Naive thymus-derived CD4-positive, alpha-beta T cell (primary cell): ENCODE measurements at regions not wholly inside any gene's neighbourhood (a gene's known extent, or its start where the extent isn't known, plus 50 kb on each side); places are given as distances from the start of the nearest gene placed in this dataset.

ENCODE experiments used
- ATAC-seq: fragments of 150-1000 bp; cut with Tn5 transposase; 2 replicates; pipeline ENCODE4 v1.10.0; 2021; ENCODE audit warnings: mild to moderate bottlenecking, moderate library complexity
- CTCF ChIA-PET: fragments of 350-600 bp; sonication (Branson Sonifier 250); formaldehyde crosslinking; loops from one replicate; lab custom pipeline; 2021; ENCODE audit warnings: antibody characterized with exemption; lab: Charles Lee
- POLR2A ChIA-PET: fragments of 350-600 bp; sonication (Branson Sonifier 250); formaldehyde crosslinking; loops from one replicate; lab custom pipeline; 2021; ENCODE audit warnings: antibody characterized with exemption, inconsistent platforms; lab: Charles Lee
- DNase-seq, 9 donors: peaks; one replicate each; pipeline versions ENCODE4 v3.0.0 to v3.0.0-alpha.2; 2020 to 2022; ENCODE audit warnings: mixed read lengths in 1 of 9
- H3K27ac ChIP-seq: one replicate; pipeline ENCODE4 v1.7.0; 2013; ENCODE audit warnings: mild to moderate bottlenecking, low read depth, low read length, moderate library complexity
- H3K27me3 ChIP-seq, 2 donors: one replicate each; pipeline ENCODE4 v1.7.0; 2013; ENCODE audit warnings: low read length in 2 of 2, mild to moderate bottlenecking in 2 of 2, moderate library complexity in 2 of 2; ENCODE audit not compliant: control insufficient read depth in 2 of 2, insufficient read depth in 2 of 2
- H3K36me3 ChIP-seq, 3 experiments: 1 replicate in 2 of 3; 2 replicates in 1 of 3; pipeline ENCODE4 v1.7.0; 2013; ENCODE audit warnings: low read length in 3 of 3, mild to moderate bottlenecking in 3 of 3, moderate library complexity in 1 of 3; ENCODE audit not compliant: insufficient read depth in 3 of 3, control insufficient read depth in 2 of 3
- H3K4me1 ChIP-seq, 2 donors: one replicate each; pipeline ENCODE4 v1.7.0; 2013; ENCODE audit warnings: low read length in 2 of 2, mild to moderate bottlenecking in 2 of 2, moderate library complexity in 1 of 2; ENCODE audit not compliant: control insufficient read depth in 2 of 2, insufficient read depth in 2 of 2
- H3K4me3 ChIP-seq: 2 replicates; pipeline ENCODE4 v1.7.0; 2013; ENCODE audit warnings: mild to moderate bottlenecking, low read length
- H3K9me3 ChIP-seq, 3 experiments: 1 replicate in 2 of 3; 2 replicates in 1 of 3; pipeline ENCODE4 v1.7.0; 2013; ENCODE audit warnings: low read length in 3 of 3; ENCODE audit not compliant: control insufficient read depth in 2 of 3
- H3K27ac Mint-ChIP-seq, 9 donors: one replicate each; pipeline ENCODE4 v1.8.0; 2020 to 2022; ENCODE audit warnings: mixed read lengths in 9 of 9, mild to moderate bottlenecking in 8 of 9, moderate library complexity in 5 of 9, inconsistent platforms in 2 of 9
- H3K27me3 Mint-ChIP-seq, 5 donors: one replicate each; pipeline ENCODE4 v1.8.0; 2021 to 2022; ENCODE audit warnings: mixed read lengths in 5 of 5, mild to moderate bottlenecking in 1 of 5
- H3K36me3 Mint-ChIP-seq, 5 donors: one replicate each; pipeline ENCODE4 v1.8.0; 2020 to 2022; ENCODE audit warnings: mixed read lengths in 5 of 5, mild to moderate bottlenecking in 3 of 5, inconsistent platforms in 1 of 5
- H3K4me1 Mint-ChIP-seq, 7 donors: one replicate each; pipeline ENCODE4 v1.8.0; 2020 to 2022; ENCODE audit warnings: mixed read lengths in 7 of 7, mild to moderate bottlenecking in 3 of 7, inconsistent platforms in 1 of 7
- H3K4me3 Mint-ChIP-seq, 10 donors: one replicate each; pipeline ENCODE4 v1.8.0; 2020 to 2022; ENCODE audit warnings: mild to moderate bottlenecking in 10 of 10, mixed read lengths in 10 of 10, moderate library complexity in 6 of 10, inconsistent platforms in 2 of 10
- H3K9me3 Mint-ChIP-seq, 11 donors: one replicate each; pipeline ENCODE4 v1.8.0; 2020 to 2022; ENCODE audit warnings: mixed read lengths in 11 of 11, mild to moderate bottlenecking in 4 of 11, inconsistent platforms in 1 of 11, moderate library complexity in 1 of 11
- intact Hi-C, 2 donors: fragments of 100-400 bp; cut with micrococcal nuclease; formaldehyde crosslinking; loops; one replicate each; pipeline ENCODE4 v1.15.1; 2023

DNA sequence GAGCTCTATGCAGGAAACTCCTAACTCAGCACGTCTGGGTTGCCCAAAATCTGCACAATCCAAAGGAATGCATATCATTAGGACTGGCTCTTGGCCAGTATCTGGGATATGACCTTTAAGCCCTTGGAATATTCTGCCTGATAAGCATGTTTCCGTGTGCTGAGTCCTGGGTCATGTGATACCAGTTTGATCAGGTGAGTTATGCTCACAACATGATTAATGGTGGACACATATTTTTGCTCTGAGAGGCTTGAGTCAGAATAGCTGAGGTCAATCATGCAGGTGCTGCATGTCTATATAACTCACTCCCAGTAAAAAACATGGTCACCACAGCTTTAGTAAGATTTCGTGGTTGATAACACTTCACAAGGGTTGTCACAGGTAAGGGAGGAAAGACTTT, 408.8 kb downstream of the YTHDC2 start:
- no peak overlapping the region for H3K4me3 ChIP-seq
- Mint-ChIP-seq H3K4me1 (peaks cover 0 to 1% (median 0%) of the 10 kb centered on the region in 7 donors), H3K4me3 (no peak overlapping the region), H3K27ac (no peak overlapping the region), H3K9me3 (peaks cover 0 to 8% (median 5%) of the 10 kb centered on the region in 11 donors), H3K36me3 (no peaks in the 10 kb centered on the region), H3K27me3 (no peaks in the 10 kb centered on the region)
- CTCF ChIA-PET: no interaction called here
- no peaks in the 10 kb centered on the region for H3K36me3 ChIP-seq
- H3K27me3 ChIP-seq: no peaks in the 10 kb centered on the region
- H3K4me1 ChIP-seq: no peaks in the 10 kb centered on the region
- no peak overlapping the region for H3K27ac ChIP-seq
- H3K9me3 ChIP-seq: no peaks in the 10 kb centered on the region
- ATAC-seq: no peak
- intact Hi-C loops: no loop called here
- DNase-seq: no peak
- POLR2A ChIA-PET: no interaction called here

- no peaks in the 10 kb centered on the region for H3K9me3 ChIP-seq
- H3K36me3 ChIP-seq: no peaks in the 10 kb centered on the region
- H3K4me1 Mint-ChIP-seq: no peaks in the 10 kb centered on the region
- H3K27me3 Mint-ChIP-seq: peaks cover 0 to 5% (median 0%) of the 10 kb centered on the region in 5 donors
- no peak overlapping the region for H3K27ac ChIP-seq
- H3K4me3 ChIP-seq: no peak overlapping the region
- ATAC-seq: no peak
- intact Hi-C loops: no loop called here
- H3K4me3 Mint-ChIP-seq: no peak overlapping the region
- POLR2A ChIA-PET: no interaction called here
- H3K27ac Mint-ChIP-seq: no peak overlapping the region
- H3K36me3 Mint-ChIP-seq: no peaks in the 10 kb centered on the region
- no peak for DNase-seq
- H3K27me3 ChIP-seq: no peaks in the 10 kb centered on the region
- no peaks in the 10 kb centered on the region for H3K4me1 ChIP-seq
- CTCF ChIA-PET: no interaction called here
- H3K9me3 Mint-ChIP-seq: peaks cover 0 to 9% (median 0%) of the 10 kb centered on the region in 11 donors
Measured at GRCh38 chr5:113935453-113935852, 422.0 kb downstream of the YTHDC2 start.

DNA sequence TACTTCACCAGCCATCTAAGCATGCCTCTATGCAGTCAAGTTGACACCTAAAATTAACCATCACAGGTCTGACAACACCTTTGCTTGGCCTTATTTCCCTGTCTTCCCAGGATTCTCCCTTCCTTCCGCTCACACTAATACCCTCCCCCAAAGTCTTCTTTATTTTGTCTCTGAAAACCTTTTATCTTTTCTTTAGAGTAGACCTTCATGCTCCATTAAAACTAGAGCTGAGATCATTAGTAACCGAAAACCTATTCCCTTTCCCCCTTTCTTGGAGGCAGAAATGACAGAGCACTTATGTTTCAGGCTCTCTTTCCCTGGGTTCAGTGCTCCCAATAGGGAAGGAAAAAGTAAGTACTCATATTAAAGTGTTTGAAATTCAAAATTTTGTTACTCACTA, 423.8 kb downstream of the YTHDC2 start:
- CTCF ChIA-PET: no interaction called here
- ATAC-seq: no peak
- POLR2A ChIA-PET: no interaction called here

GRCh38 chr5:113939988-113940387, 421.9 kb upstream of the KCNN2 start:
- no peak overlapping the region for H3K4me3 ChIP-seq
- Mint-ChIP-seq H3K27me3 (peaks cover 0 to 5% (median 0%) of the 10 kb centered on the region in 5 donors), H3K4me3 (no peak overlapping the region), H3K36me3 (no peaks in the 10 kb centered on the region), H3K27ac (no peak overlapping the region), H3K9me3 (peaks cover 0 to 13% (median 4%) of the 10 kb centered on the region in 11 donors), H3K4me1 (no peaks in the 10 kb centered on the region)
- no peak for DNase-seq
- CTCF ChIA-PET: no interaction called here
- no peak overlapping the region for H3K27ac ChIP-seq
- no peaks in the 10 kb centered on the region for H3K27me3 ChIP-seq
- no peaks in the 10 kb centered on the region for H3K9me3 ChIP-seq
- no peak for ATAC-seq
- POLR2A ChIA-PET: interaction anchor here (0.5 kb wide), 1 partner anchor 12 kb away, joined by 4 read pairs; no protein-coding TSS in a partner anchor
- H3K4me1 ChIP-seq: no peaks in the 10 kb centered on the region
- intact Hi-C loops: no loop called here
- H3K36me3 ChIP-seq: no peaks in the 10 kb centered on the region

More for the DNA sequence above, 423.8 kb downstream of the YTHDC2 start:
- Mint-ChIP-seq H3K36me3 (no peaks in the 10 kb centered on the region), H3K4me3 (no peak overlapping the region), H3K27me3 (peaks cover 0 to 5% (median 0%) of the 10 kb centered on the region in 5 donors), H3K4me1 (no peaks in the 10 kb centered on the region), H3K9me3 (peaks cover 0 to 9% (median 0%) of the 10 kb centered on the region in 11 donors), H3K27ac (no peak overlapping the region)
- no peak overlapping the region for H3K4me3 ChIP-seq
- no peak for DNase-seq
- no peaks in the 10 kb centered on the region for H3K27me3 ChIP-seq
- no peaks in the 10 kb centered on the region for H3K36me3 ChIP-seq
- intact Hi-C loops: no loop called here
- H3K4me1 ChIP-seq: no peaks in the 10 kb centered on the region
- no peak overlapping the region for H3K27ac ChIP-seq
- H3K9me3 ChIP-seq: no peaks in the 10 kb centered on the region

GRCh38 chr5:113950186-113950585, 411.7 kb upstream of the KCNN2 start:
- H3K27me3 Mint-ChIP-seq: no peaks in the 10 kb centered on the region
- peaks cover 2 to 31% (median 7%) of the 10 kb centered on the region in 11 donors for H3K9me3 Mint-ChIP-seq
- CTCF ChIA-PET: no interaction called here
- POLR2A ChIA-PET: no interaction called here
- intact Hi-C loops: no loop called here
- no peaks in the 10 kb centered on the region for H3K9me3 ChIP-seq
- no peak for ATAC-seq
- no peaks in the 10 kb centered on the region for H3K27me3 ChIP-seq
- no peaks in the 10 kb centered on the region for H3K4me1 Mint-ChIP-seq
- H3K4me3 ChIP-seq: no peak overlapping the region
- DNase-seq: no peak
- no peaks in the 10 kb centered on the region for H3K36me3 Mint-ChIP-seq
- no peaks in the 10 kb centered on the region for H3K36me3 ChIP-seq
- H3K27ac ChIP-seq: no peak overlapping the region
- no peak overlapping the region for H3K27ac Mint-ChIP-seq
- no peaks in the 10 kb centered on the region for H3K4me1 ChIP-seq
- H3K4me3 Mint-ChIP-seq: no peak overlapping the region

DNA sequence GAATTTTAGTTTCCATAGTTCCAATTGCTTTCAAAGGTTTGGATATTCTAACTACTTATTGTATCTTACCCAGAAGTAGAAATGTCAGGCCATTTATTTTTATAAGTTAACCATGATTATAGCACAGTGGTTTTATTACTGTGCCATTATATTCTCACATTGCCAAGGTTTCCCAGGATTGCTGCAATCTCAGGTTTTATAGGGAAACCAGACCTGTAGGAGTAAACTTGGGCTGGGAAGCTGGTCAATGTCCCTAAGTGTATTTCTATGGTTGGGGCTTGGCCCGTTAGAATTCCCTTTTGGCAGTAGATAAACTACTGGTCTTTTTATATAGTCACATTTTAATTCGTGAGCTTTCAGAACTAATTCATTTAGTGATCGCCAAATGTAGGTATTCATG, 396.6 kb upstream of the KCNN2 start:
- ATAC-seq: no peak
- intact Hi-C loops: no loop called here
- peaks cover 0 to 15% (median 9%) of the 10 kb centered on the region in 11 donors for H3K9me3 Mint-ChIP-seq
- Histone ChIP-seq H3K4me1 (no peaks in the 10 kb centered on the region), H3K27ac (no peak overlapping the region), H3K27me3 (no peaks in the 10 kb centered on the region), H3K4me3 (no peak overlapping the region), H3K9me3 (peaks cover 0 to 7% (median 0%) of the 10 kb centered on the region in 3 experiments), H3K36me3 (no peaks in the 10 kb centered on the region)
- no peaks in the 10 kb centered on the region for H3K27me3 Mint-ChIP-seq
- H3K4me3 Mint-ChIP-seq: no peak overlapping the region
- no peaks in the 10 kb centered on the region for H3K36me3 Mint-ChIP-seq
- no peak for DNase-seq
- no peak overlapping the region for H3K27ac Mint-ChIP-seq
- ChIA-PET CTCF (no interaction called here), POLR2A (no interaction called here)
- H3K4me1 Mint-ChIP-seq: no peaks in the 10 kb centered on the region

GRCh38 chr5:113969901-113970300, 392.0 kb upstream of the KCNN2 start:
- no peak overlapping the region for H3K27ac Mint-ChIP-seq
- H3K4me3 Mint-ChIP-seq: no peak overlapping the region
- ATAC-seq (no peak), DNase-seq (no peak)
- H3K36me3 Mint-ChIP-seq: no peaks in the 10 kb centered on the region
- no peaks in the 10 kb centered on the region for H3K27me3 Mint-ChIP-seq
- Histone ChIP-seq H3K4me1 (no peaks in the 10 kb centered on the region), H3K27ac (no peak overlapping the region), H3K9me3 (no peaks in the 10 kb centered on the region), H3K4me3 (no peak overlapping the region), H3K27me3 (no peaks in the 10 kb centered on the region), H3K36me3 (no peaks in the 10 kb centered on the region)
- peaks cover 0 to 13% (median 3%) of the 10 kb centered on the region in 11 donors for H3K9me3 Mint-ChIP-seq
- POLR2A ChIA-PET: no interaction called here
- intact Hi-C loops: no loop called here
- CTCF ChIA-PET: no interaction called here
- H3K4me1 Mint-ChIP-seq: no peaks in the 10 kb centered on the region
